ENCODE measurements at regions not wholly inside any gene's neighbourhood (a gene's known extent, or its start where the extent isn't known, plus 50 kb on each side); places are given as distances from the start of the nearest gene placed in this dataset.

DNA sequence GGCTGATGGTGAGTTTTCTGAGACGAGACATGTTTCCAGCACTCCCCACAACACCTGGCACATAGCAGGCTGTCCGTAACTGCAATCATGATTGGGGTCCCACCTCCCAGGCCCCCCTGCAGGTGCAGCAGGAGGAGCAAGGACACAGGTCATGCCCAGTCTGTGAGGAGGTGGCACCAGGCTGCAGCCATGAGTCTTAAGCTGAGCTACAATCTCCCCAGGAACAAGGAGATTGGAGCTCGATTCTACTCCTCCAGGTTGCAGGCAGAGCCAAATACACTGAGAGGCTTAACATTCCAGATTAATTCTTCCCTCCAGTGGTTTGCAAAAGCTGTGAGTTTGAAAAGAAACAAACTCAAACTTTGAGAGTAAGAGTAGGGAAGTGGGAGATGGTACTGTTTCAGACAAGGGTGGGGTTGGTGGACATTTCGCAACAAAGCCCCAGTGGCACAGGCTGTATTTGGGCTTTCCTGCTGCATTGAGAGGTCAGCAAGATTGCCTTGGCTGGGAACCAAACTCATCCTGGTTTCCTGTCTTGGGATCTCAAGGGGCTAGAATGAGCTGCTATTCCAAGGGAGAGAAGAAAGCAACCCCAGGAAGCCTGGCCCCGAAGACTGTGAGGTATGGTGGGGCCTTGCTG lies 64.8 kb upstream of the GALNT2 start:
- TF ChIP-seq CTCF (IDR thresholded peaks at IDR 0.05 in 4 of 5, conservative IDR thresholded peaks at IDR 0.05 in 1 of 5) (no peak), POLR2A (IDR thresholded peaks at IDR 0.05) (no peak)
